Astrocyte (in vitro differentiated cells and primary cell): ENCODE measurements at regions not wholly inside any gene's neighbourhood (a gene's known extent, or its start where the extent isn't known, plus 50 kb on each side); places are given as distances from the start of the nearest gene placed in this dataset.
"Not testable (repeated sequence)": the region's sequence is repeated elsewhere in the genome, so short reads cannot be mapped to it uniquely, and the experiment has no call there.

Source experiments
- DNase-seq: peaks from one replicate; pipeline ENCODE4 v3.0.0-alpha.2; 2010; ENCODE audit warnings: low read depth
- FAIRE-seq: peaks from 2 replicates; lab custom pipeline; 2011; peaks lifted over from hg19 to GRCh38; lab: Jason Lieb, UNC
- H2AFZ ChIP-seq: 2 replicates; pipeline ENCODE4 v1.6.0; 2012; ENCODE audit warnings: low read depth, low read length, inconsistent platforms
- H3K27ac ChIP-seq: 2 replicates; pipeline ENCODE4 v1.5.1; 2011; ENCODE audit warnings: low read depth, low read length, inconsistent platforms
- H3K27me3 ChIP-seq: 2 replicates; pipeline ENCODE4 v1.6.0; 2011; ENCODE audit warnings: low read length, inconsistent platforms; ENCODE audit not compliant: insufficient read depth
- H3K36me3 ChIP-seq: 2 replicates; pipeline ENCODE4 v1.5.1; 2011; ENCODE audit warnings: low read length, inconsistent platforms; ENCODE audit not compliant: insufficient read depth
- H3K4me1 ChIP-seq: 2 replicates; pipeline ENCODE4 v1.5.1; 2011; ENCODE audit warnings: low read length, inconsistent platforms; ENCODE audit not compliant: insufficient read depth
- H3K4me2 ChIP-seq: 2 replicates; pipeline ENCODE4 v1.6.0; 2012; ENCODE audit warnings: low read length, inconsistent platforms
- H3K4me3 ChIP-seq: 2 replicates; pipeline ENCODE4 v1.5.1; 2011; ENCODE audit warnings: low read depth, mild to moderate bottlenecking, low read length, inconsistent platforms; ENCODE audit not compliant: insufficient read depth
- H3K79me2 ChIP-seq: 2 replicates; pipeline ENCODE4 v1.6.0; 2012; ENCODE audit warnings: mild to moderate bottlenecking, low read length, inconsistent platforms; ENCODE audit not compliant: insufficient read depth
- H3K9ac ChIP-seq: 2 replicates; pipeline ENCODE4 v1.6.0; 2012; ENCODE audit warnings: mild to moderate bottlenecking, low read length, inconsistent platforms
- H3K9me3 ChIP-seq: 2 replicates; pipeline ENCODE4 v1.5.1; 2012; ENCODE audit warnings: low read depth, mild to moderate bottlenecking, low read length, inconsistent platforms; ENCODE audit not compliant: insufficient read depth
- H4K20me1 ChIP-seq: 2 replicates; pipeline ENCODE4 v1.6.0; 2012; ENCODE audit warnings: low read length, inconsistent platforms; ENCODE audit not compliant: insufficient read depth
- H3K27ac Mint-ChIP-seq: one replicate; pipeline ENCODE4 v1.8.0; 2021; ENCODE audit warnings: mild to moderate bottlenecking, mixed read lengths; ENCODE audit not compliant: unreplicated experiment
- H3K27me3 Mint-ChIP-seq: one replicate; pipeline ENCODE4 v1.8.0; 2021; ENCODE audit warnings: low read depth, mixed read lengths; ENCODE audit not compliant: unreplicated experiment
- H3K36me3 Mint-ChIP-seq: one replicate; pipeline ENCODE4 v1.8.0; 2021; ENCODE audit warnings: low read depth, mixed read lengths; ENCODE audit not compliant: unreplicated experiment
- H3K4me1 Mint-ChIP-seq: one replicate; pipeline ENCODE4 v1.8.0; 2021; ENCODE audit warnings: low read depth, mixed read lengths; ENCODE audit not compliant: unreplicated experiment
- H3K4me3 Mint-ChIP-seq: one replicate; pipeline ENCODE4 v1.8.0; 2021; ENCODE audit warnings: mild to moderate bottlenecking, moderate library complexity, mixed read lengths; ENCODE audit not compliant: unreplicated experiment
- H3K9me3 Mint-ChIP-seq: one replicate; pipeline ENCODE4 v1.8.0; 2021; ENCODE audit warnings: mild to moderate bottlenecking, mixed read lengths; ENCODE audit not compliant: unreplicated experiment

GRCh38 chr1:149724618-149725302 lies 57.7 kb upstream of the FCGR1A start:
- DNase-seq, H3K36me3 Mint-ChIP-seq, H3K4me3 Mint-ChIP-seq, H3K9me3 Mint-ChIP-seq, H3K27ac Mint-ChIP-seq, H3K27me3 Mint-ChIP-seq, H3K9me3 ChIP-seq, H3K27ac ChIP-seq, H3K4me2 ChIP-seq, H3K4me1 ChIP-seq, FAIRE-seq, H3K36me3 ChIP-seq, H4K20me1 ChIP-seq, H3K4me3 ChIP-seq, H2AFZ ChIP-seq, H3K9ac ChIP-seq, H3K4me1 Mint-ChIP-seq, H3K27me3 ChIP-seq, H3K79me2 ChIP-seq: not testable (repeated sequence)

DNA sequence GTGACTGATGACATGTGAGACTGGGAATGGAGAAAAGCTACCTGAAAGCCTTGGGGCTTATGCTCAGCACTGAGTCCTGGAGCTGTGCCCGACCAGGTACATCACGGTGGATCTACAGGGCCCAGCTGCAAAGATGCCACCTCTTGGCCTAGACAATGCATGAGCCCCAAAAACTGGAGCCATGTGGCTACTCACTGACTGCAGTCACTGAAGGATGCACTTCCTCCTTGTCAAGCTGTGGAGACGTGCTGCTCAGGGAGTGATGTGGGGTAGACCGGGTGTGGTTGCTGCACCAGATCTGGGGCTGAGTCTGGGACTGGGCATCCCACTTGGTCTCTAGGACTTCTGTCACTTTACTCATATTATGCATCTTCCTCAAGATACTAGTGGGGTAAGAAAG lies 55.8 kb upstream of the FCGR1A start:
- H3K36me3 ChIP-seq, H3K27ac Mint-ChIP-seq, H3K27ac ChIP-seq, DNase-seq, H3K9me3 Mint-ChIP-seq, H3K4me1 ChIP-seq, H3K4me3 Mint-ChIP-seq, H4K20me1 ChIP-seq, H3K4me3 ChIP-seq, H3K4me2 ChIP-seq, H3K9ac ChIP-seq, H3K27me3 ChIP-seq, H3K36me3 Mint-ChIP-seq, H2AFZ ChIP-seq, H3K79me2 ChIP-seq, FAIRE-seq, H3K4me1 Mint-ChIP-seq, H3K9me3 ChIP-seq, H3K27me3 Mint-ChIP-seq: not testable (repeated sequence)

DNA sequence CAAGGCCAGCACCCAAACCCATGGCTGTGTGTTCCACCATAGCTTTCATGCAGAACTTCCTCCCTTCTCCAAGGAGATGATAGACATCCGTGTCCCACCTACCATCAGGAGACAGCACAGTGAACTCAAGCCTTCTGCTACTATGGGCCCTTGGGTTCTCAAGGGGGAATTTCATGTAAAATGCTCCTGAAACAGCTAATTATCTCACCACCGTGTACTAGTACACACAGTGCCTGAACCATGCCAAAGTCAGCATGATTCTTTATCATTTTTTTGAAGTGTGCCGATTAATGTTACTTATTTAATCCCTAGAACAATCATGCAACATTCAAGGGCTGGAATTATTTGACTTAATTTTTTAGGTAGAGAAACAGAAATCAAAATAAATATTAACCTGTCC lies 53.9 kb upstream of the FCGR1A start:
- not testable (repeated sequence) for H3K36me3 ChIP-seq, H3K27ac ChIP-seq, H3K27me3 Mint-ChIP-seq, H3K4me2 ChIP-seq, H2AFZ ChIP-seq, H3K79me2 ChIP-seq, H3K4me1 Mint-ChIP-seq, H3K36me3 Mint-ChIP-seq, H3K4me3 ChIP-seq, H3K9me3 ChIP-seq, DNase-seq, H3K27me3 ChIP-seq, H3K4me3 Mint-ChIP-seq, H4K20me1 ChIP-seq, H3K9ac ChIP-seq, FAIRE-seq, H3K9me3 Mint-ChIP-seq, H3K27ac Mint-ChIP-seq, H3K4me1 ChIP-seq
